ENCODE measurements at regions not wholly inside any gene's neighbourhood (a gene's known extent, or its start where the extent isn't known, plus 50 kb on each side); places are given as distances from the start of the nearest gene placed in this dataset.

GRCh38 chrX:117010243-117010642 lies 547.5 kb upstream of the CT83 start:
- no peak for TF ChIP-seq ZNF274 (IDR thresholded peaks at IDR 0.05; ENCODE audit: low read depth, low read length)
- TF ChIP-seq SUZ12 (IDR thresholded peaks at IDR 0.05; ENCODE audit: extremely low read depth, insufficient read depth, insufficient read length): no peak
- TF ChIP-seq YY1 (IDR thresholded peaks at IDR 0.05; ENCODE audit: insufficient read depth, insufficient read length): no peak

GRCh38 chrX:117002981-117003380 lies 540.2 kb upstream of the CT83 start:
- DNase-seq (ENCODE audit: low read depth, low spot score): no peak
- H3K9me3 ChIP-seq (ENCODE audit: insufficient read depth, low read length): no peaks in the 10 kb centered on the region
- H3K36me3 ChIP-seq (ENCODE audit: insufficient read depth, insufficient read length, low read length): no peaks in the 10 kb centered on the region
- H3K27me3 ChIP-seq (ENCODE audit: insufficient read depth, insufficient read length): no peaks in the 10 kb centered on the region
- TF ChIP-seq YY1 (IDR thresholded peaks at IDR 0.05; ENCODE audit: insufficient read depth, insufficient read length) (no peak), SUZ12 (IDR thresholded peaks at IDR 0.05; ENCODE audit: extremely low read depth, insufficient read depth, insufficient read length) (no peak), ZNF274 (IDR thresholded peaks at IDR 0.05; ENCODE audit: low read depth, low read length) (no peak)
- H3K9ac ChIP-seq (ENCODE audit: insufficient read length, low read depth): no peak overlapping the region
- no peaks in the 10 kb centered on the region for H3K4me1 ChIP-seq (ENCODE audit: insufficient read depth, insufficient read length)
- no peak overlapping the region for H3K4me3 ChIP-seq (ENCODE audit: insufficient read length, low read depth)

More at GRCh38 chrX:117010243-117010642, 547.5 kb upstream of the CT83 start:
- DNase-seq (ENCODE audit: low read depth, low spot score): no peak
- Histone ChIP-seq H3K4me1 (ENCODE audit: insufficient read depth, insufficient read length) (no peaks in the 10 kb centered on the region), H3K36me3 (ENCODE audit: insufficient read depth, insufficient read length, low read length) (no peaks in the 10 kb centered on the region), H3K27me3 (ENCODE audit: insufficient read depth, insufficient read length) (no peaks in the 10 kb centered on the region), H3K9me3 (ENCODE audit: insufficient read depth, low read length) (no peaks in the 10 kb centered on the region), H3K9ac (ENCODE audit: insufficient read length, low read depth) (no peak overlapping the region), H3K4me3 (ENCODE audit: insufficient read length, low read depth) (no peak overlapping the region)

GRCh38 chrX:116975517-116975916 lies 512.7 kb upstream of the CT83 start:
- H3K36me3 ChIP-seq (ENCODE audit: insufficient read depth, insufficient read length, low read length): no peaks in the 10 kb centered on the region

GRCh38 chrX:116972362-116972761 lies 509.6 kb upstream of the CT83 start:
- H3K9me3 ChIP-seq (ENCODE audit: insufficient read depth, low read length): peaks cover 24% of the 10 kb centered on the region; the same call in 1 of the 2 replicates
- TF ChIP-seq YY1 (IDR thresholded peaks at IDR 0.05; ENCODE audit: insufficient read depth, insufficient read length): no peak

More at GRCh38 chrX:116975517-116975916, 512.7 kb upstream of the CT83 start:
- TF ChIP-seq YY1 (IDR thresholded peaks at IDR 0.05; ENCODE audit: insufficient read depth, insufficient read length) (no peak), ZNF274 (IDR thresholded peaks at IDR 0.05; ENCODE audit: low read depth, low read length) (no peak), SUZ12 (IDR thresholded peaks at IDR 0.05; ENCODE audit: extremely low read depth, insufficient read depth, insufficient read length) (no peak)
- Histone ChIP-seq H3K4me3 (ENCODE audit: insufficient read length, low read depth) (no peak overlapping the region), H3K27me3 (ENCODE audit: insufficient read depth, insufficient read length) (no peaks in the 10 kb centered on the region), H3K4me1 (ENCODE audit: insufficient read depth, insufficient read length) (no peaks in the 10 kb centered on the region), H3K9ac (ENCODE audit: insufficient read length, low read depth) (no peak overlapping the region), H3K9me3 (ENCODE audit: insufficient read depth, low read length) (peaks cover 24% of the 10 kb centered on the region; the same call in 1 of the 2 replicates)
- no peak for DNase-seq (ENCODE audit: low read depth, low spot score)

GRCh38 chrX:116961872-116962582 lies 499.3 kb upstream of the CT83 start:
- DNase-seq (ENCODE audit: low read depth, low spot score): peak; percentile 3
- no peak overlapping the region for H3K9ac ChIP-seq (ENCODE audit: insufficient read length, low read depth)
- H3K4me1 ChIP-seq (ENCODE audit: insufficient read depth, insufficient read length): no peaks in the 10 kb centered on the region
- no peak overlapping the region for H3K4me3 ChIP-seq (ENCODE audit: insufficient read length, low read depth)
- H3K36me3 ChIP-seq (ENCODE audit: insufficient read depth, insufficient read length, low read length): no peaks in the 10 kb centered on the region
- TF ChIP-seq YY1 (IDR thresholded peaks at IDR 0.05; ENCODE audit: insufficient read depth, insufficient read length) (no peak), SUZ12 (IDR thresholded peaks at IDR 0.05; ENCODE audit: extremely low read depth, insufficient read depth, insufficient read length) (no peak), ZNF274 (IDR thresholded peaks at IDR 0.05; ENCODE audit: low read depth, low read length) (no peak)
- no peaks in the 10 kb centered on the region for H3K27me3 ChIP-seq (ENCODE audit: insufficient read depth, insufficient read length)
- H3K9me3 ChIP-seq (ENCODE audit: insufficient read depth, low read length): no peaks in the 10 kb centered on the region

More at GRCh38 chrX:116972362-116972761, 509.6 kb upstream of the CT83 start:
- Histone ChIP-seq H3K36me3 (ENCODE audit: insufficient read depth, insufficient read length, low read length) (no peaks in the 10 kb centered on the region), H3K27me3 (ENCODE audit: insufficient read depth, insufficient read length) (no peaks in the 10 kb centered on the region), H3K4me1 (ENCODE audit: insufficient read depth, insufficient read length) (no peaks in the 10 kb centered on the region), H3K9ac (ENCODE audit: insufficient read length, low read depth) (no peak overlapping the region), H3K4me3 (ENCODE audit: insufficient read length, low read depth) (no peak overlapping the region)
- no peak for DNase-seq (ENCODE audit: low read depth, low spot score)

- H3K27me3 ChIP-seq (ENCODE audit: insufficient read depth, insufficient read length): no peaks in the 10 kb centered on the region
- no peak overlapping the region for H3K9ac ChIP-seq (ENCODE audit: insufficient read length, low read depth)
- H3K36me3 ChIP-seq (ENCODE audit: insufficient read depth, insufficient read length, low read length): no peaks in the 10 kb centered on the region
- TF ChIP-seq YY1 (IDR thresholded peaks at IDR 0.05; ENCODE audit: insufficient read depth, insufficient read length) (no peak), SUZ12 (IDR thresholded peaks at IDR 0.05; ENCODE audit: extremely low read depth, insufficient read depth, insufficient read length) (no peak), ZNF274 (IDR thresholded peaks at IDR 0.05; ENCODE audit: low read depth, low read length) (no peak)
- no peak overlapping the region for H3K4me3 ChIP-seq (ENCODE audit: insufficient read length, low read depth)
- DNase-seq (ENCODE audit: low read depth, low spot score): no peak
- peaks cover 7% of the 10 kb centered on the region; the same call in 1 of the 2 replicates for H3K9me3 ChIP-seq (ENCODE audit: insufficient read depth, low read length)
- H3K4me1 ChIP-seq (ENCODE audit: insufficient read depth, insufficient read length): no peaks in the 10 kb centered on the region
These were observed 467.5 kb upstream of the CT83 start for GRCh38 chrX:116930311-116930710.

- TF ChIP-seq SUZ12 (IDR thresholded peaks at IDR 0.05; ENCODE audit: extremely low read depth, insufficient read depth, insufficient read length) (no peak), ZNF274 (IDR thresholded peaks at IDR 0.05; ENCODE audit: low read depth, low read length) (no peak), YY1 (IDR thresholded peaks at IDR 0.05; ENCODE audit: insufficient read depth, insufficient read length) (no peak)
These were observed 434.8 kb upstream of the CT83 start for GRCh38 chrX:116897526-116897925.

More at GRCh38 chrX:116897526-116897925, 434.8 kb upstream of the CT83 start:
- Histone ChIP-seq H3K27me3 (ENCODE audit: insufficient read depth, insufficient read length) (no peaks in the 10 kb centered on the region), H3K4me1 (ENCODE audit: insufficient read depth, insufficient read length) (no peaks in the 10 kb centered on the region), H3K4me3 (ENCODE audit: insufficient read length, low read depth) (no peak overlapping the region), H3K9ac (ENCODE audit: insufficient read length, low read depth) (no peak overlapping the region), H3K9me3 (ENCODE audit: insufficient read depth, low read length) (peaks cover 20% of the 10 kb centered on the region; the same call in 1 of the 2 replicates), H3K36me3 (ENCODE audit: insufficient read depth, insufficient read length, low read length) (no peaks in the 10 kb centered on the region)
- no peak for DNase-seq (ENCODE audit: low read depth, low spot score)
